ENCODE measurements at regions not wholly inside any gene's neighbourhood (a gene's known extent, or its start where the extent isn't known, plus 50 kb on each side); places are given as distances from the start of the nearest gene placed in this dataset.

DNA sequence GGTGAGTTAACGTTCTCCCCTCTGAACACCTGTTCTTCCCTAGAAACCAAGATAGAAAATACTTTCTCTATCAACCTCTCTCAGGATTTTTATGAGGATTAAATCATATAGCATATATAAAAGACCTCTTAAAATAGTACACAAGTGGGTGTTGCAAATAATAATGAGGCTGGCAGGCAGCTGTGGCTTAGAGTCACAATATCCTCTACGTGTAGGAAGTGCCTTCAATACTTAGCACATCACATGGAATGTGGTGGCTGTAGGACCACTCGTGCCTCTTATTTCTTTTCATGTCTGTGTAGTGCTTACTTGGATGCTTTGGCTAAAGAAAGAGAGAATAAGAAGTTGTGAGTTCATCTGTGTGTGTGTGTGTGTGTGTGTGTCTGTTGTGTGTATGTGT, 96.3 kb downstream of the PRLHR start:
- TF ChIP-seq, protein P1, sequence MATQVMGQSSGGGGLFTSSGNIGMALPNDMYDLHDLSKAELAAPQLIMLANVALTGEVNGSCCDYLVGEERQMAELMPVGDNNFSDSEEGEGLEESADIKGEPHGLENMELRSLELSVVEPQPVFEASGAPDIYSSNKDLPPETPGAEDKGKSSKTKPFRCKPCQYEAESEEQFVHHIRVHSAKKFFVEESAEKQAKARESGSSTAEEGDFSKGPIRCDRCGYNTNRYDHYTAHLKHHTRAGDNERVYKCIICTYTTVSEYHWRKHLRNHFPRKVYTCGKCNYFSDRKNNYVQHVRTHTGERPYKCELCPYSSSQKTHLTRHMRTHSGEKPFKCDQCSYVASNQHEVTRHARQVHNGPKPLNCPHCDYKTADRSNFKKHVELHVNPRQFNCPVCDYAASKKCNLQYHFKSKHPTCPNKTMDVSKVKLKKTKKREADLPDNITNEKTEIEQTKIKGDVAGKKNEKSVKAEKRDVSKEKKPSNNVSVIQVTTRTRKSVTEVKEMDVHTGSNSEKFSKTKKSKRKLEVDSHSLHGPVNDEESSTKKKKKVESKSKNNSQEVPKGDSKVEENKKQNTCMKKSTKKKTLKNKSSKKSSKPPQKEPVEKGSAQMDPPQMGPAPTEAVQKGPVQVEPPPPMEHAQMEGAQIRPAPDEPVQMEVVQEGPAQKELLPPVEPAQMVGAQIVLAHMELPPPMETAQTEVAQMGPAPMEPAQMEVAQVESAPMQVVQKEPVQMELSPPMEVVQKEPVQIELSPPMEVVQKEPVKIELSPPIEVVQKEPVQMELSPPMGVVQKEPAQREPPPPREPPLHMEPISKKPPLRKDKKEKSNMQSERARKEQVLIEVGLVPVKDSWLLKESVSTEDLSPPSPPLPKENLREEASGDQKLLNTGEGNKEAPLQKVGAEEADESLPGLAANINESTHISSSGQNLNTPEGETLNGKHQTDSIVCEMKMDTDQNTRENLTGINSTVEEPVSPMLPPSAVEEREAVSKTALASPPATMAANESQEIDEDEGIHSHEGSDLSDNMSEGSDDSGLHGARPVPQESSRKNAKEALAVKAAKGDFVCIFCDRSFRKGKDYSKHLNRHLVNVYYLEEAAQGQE (IDR thresholded peaks at IDR 0.05; ENCODE audit: low read depth) = no peak
- TF ChIP-seq CREB1 (IDR thresholded peaks at IDR 0.05; ENCODE audit: low read depth) (no peak), EP300 (IDR thresholded peaks at IDR 0.05; ENCODE audit: borderline replicate concordance) (no peak), RAD21 (IDR thresholded peaks at IDR 0.05; ENCODE audit: low read depth) (no peak), CEBPB (IDR thresholded peaks at IDR 0.05) (no peak), TAF1 (IDR thresholded peaks at IDR 0.05; ENCODE audit: low read depth) (no peak)
